ENCODE measurements at regions not wholly inside any gene's neighbourhood (a gene's known extent, or its start where the extent isn't known, plus 50 kb on each side); places are given as distances from the start of the nearest gene placed in this dataset.

GRCh38 chr11:119885067-119885466 is 156.1 kb upstream of the NECTIN1 start:
- no peak for DNase-seq (ENCODE audit: low spot score)

DNA sequence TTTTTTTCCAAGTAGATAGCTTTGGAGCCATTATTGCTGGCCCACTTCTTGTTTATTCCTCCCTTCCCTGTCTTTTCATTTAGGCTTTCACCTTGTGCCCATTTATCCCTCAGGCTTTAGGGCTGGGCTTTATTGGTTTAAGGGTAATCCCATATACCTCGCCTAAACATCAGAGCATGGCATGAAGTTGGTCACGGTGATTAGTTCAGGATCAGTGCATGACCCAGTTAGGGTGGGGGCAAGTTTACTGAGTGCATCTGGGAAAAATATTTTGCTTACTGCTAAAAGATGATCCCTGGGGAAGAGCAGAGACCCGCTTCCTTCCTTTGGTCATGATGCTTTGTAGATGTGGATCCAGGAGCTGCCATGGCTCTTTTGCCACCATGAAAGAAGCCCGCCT is 153.3 kb upstream of the NECTIN1 start:
- no peak for DNase-seq (ENCODE audit: low spot score)

DNA sequence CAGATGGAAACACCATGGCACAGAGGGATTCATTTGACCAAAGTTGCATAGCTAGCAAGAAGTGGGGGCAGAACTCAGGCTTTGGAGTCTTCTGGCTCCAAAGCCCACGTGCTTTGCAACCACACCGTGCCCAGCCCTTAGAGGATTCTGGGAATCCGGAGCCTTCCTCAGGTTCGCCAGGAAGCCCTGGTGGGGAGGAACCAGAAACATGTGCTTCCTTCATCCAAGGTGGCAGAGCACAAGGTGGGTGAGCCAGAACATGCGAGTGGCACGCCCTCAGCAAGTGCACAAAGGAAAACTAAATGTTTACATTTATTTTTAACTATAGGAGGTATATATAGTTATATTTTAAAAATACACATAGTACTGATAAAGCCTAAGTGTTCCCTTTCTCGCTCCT is 151.9 kb upstream of the NECTIN1 start:
- no peak for DNase-seq (ENCODE audit: low spot score)

- no peak for DNase-seq (ENCODE audit: low spot score)
Measured at GRCh38 chr11:119880143-119880542, 151.1 kb upstream of the NECTIN1 start.

- no peak for DNase-seq (ENCODE audit: low spot score)
Measured at GRCh38 chr11:119878990-119879389, 150.0 kb upstream of the NECTIN1 start.

GRCh38 chr11:119876841-119877240 is 147.8 kb upstream of the NECTIN1 start:
- DNase-seq (ENCODE audit: low spot score): no peak

- DNase-seq (ENCODE audit: low spot score): no peak
Measured at GRCh38 chr11:119875841-119876600, 147.0 kb upstream of the NECTIN1 start.

DNA sequence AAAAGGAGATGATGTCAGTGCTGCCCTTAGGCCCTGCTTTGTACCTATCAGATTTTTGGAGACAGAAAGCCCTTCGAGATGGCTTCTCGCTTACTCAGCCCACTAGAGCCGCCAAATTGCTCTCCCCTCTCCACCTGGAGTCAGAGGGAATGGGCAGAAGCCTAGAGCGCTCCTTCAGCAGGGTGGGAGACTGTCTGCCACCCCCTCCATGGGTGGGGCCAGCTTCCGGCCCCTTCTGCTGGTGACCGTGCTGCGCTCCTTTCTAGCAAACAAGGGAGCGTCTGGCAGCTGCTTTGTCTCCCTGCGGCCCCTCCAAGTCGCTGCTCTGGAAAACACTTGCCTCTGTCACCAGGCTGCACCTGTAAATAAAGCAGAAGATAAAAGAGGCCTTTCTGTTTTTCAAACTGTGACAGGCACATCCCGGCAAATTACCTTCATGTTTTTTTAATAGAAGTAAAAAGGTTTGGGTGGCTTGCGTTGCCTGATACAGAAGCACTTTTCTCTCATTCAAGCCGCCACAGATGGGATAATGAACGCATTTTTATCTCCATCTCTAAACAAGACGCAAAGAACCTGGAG is 145.7 kb upstream of the NECTIN1 start:
- DNase-seq (ENCODE audit: low spot score): no peak

DNA sequence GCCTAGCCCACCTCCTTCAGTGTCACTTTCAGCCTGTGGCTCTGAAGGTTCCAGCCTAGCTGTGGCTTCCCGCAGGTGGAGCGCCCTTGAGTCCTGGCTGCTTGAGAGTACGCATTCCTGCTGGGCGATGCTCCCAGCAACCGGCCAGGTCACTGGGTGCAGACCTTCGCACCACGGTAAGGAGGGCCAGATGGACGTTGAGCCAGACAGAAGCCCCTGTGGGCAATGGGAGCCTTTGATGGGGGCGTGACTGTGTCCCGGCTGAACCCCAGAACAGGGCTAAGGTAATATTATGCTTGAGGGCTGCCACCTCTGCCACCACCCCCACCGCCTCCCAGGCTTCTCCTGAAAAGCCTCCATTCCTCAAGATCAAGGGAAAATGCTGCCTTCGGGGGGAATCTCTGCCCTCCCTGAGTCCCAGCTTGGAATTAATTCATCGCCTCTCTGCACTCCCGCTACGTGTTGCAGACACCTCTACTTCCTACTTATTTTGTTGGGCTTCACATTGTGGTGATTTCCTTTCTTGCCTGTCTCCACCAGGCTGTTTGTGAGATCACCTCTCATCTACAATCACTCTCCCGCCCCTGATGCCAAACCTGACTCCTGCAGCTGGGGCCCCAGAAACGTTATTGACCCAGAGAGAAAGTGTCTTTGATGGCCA is 144.9 kb upstream of the NECTIN1 start:
- DNase-seq (ENCODE audit: low spot score): no peak

DNA sequence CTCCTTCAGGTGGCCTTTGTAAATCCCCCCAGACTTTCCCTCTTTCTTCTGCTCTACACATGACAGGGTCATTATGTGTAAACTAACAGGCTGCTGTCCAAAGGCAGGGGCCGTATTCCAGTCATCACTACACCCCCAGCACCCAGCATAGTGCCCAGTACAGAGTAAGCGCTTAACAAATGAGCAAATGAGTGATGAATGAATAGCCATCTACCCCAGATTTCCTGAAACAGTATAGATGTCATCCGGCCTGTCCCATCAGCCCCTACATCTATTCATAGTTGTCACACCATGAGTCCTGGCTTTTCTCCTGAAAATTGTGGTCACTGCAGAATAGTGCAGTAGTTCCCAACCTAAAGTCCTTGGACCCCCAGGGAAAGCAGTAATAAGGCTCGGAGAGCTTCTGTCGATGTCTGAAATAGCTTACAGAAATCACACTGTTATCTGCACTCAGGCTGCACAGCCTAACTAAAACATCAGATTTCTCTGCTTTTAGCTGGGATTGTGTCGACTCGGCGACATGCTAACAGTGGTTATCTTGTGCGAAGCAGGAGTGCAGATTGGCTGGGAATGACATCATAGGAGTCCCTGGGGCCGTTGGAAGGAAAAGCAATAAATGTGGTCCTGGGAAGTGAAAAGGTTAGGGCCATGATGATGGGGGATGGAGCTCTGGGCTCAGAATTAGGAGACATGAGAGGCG is 143.8 kb upstream of the NECTIN1 start:
- no peak for DNase-seq (ENCODE audit: low spot score)

- peak; percentile 4 for DNase-seq (ENCODE audit: low spot score)
Measured at GRCh38 chr11:119865661-119866156, 136.7 kb upstream of the NECTIN1 start.

GRCh38 chr11:119864836-119865235 is 135.8 kb upstream of the NECTIN1 start:
- DNase-seq (ENCODE audit: low spot score): no peak

DNA sequence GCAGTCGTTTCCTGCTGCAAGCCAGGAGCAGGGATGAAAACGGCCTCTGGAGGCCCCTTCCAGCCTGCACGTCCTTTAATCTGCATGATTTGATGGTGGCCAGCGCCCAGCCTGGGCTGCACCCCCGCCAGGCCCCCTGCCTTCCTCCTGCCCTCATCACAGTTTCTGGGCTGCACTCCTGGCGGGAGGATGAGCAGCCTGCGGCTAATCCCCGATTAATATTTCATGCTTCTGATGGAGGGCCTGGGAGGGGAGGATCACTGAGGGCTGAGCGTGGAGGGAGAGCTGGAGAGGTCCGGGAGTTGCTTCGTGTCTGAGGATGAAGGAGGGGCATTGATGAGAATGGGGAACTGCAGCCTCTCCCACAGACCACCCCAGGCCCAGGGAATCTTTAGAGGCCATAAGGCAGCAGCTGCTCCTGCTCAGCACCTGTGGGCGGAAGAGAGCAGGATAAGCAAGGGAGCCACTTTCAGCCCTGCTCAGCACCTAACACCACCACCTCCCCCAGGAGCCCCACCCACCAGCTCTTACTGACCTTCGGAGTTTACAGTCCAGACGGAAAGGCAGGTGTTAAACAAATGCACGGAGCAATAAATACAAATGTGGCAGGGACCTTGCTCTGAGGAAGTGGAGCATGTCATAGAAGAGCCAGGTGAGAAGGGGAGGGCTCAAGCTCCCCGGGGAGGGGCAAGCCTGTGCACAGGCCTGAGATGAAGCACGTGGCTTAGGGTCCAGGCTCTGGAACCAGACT is 135.0 kb upstream of the NECTIN1 start:
- DNase-seq (ENCODE audit: low spot score): no peak

DNA sequence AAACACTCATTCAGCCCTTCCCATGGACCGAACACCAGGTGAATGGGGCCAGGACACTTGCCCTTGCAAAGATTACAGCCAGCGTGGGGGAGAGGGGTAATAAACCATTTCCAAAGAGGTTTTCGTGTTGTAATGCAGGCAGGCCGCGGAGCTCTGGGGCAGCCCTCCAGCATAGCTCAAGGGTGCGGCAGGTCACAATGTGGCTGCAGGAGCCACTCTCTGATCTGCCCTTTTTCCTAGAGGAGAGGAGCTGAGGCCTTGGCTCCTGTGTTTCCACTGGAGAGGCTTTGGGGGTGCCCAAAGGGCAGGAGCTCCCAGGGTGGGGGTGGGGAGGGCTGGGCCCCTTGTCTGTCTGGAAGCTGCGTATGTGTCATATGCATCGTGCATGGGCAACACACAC is 134.2 kb upstream of the NECTIN1 start:
- no peak for DNase-seq (ENCODE audit: low spot score)

- DNase-seq (ENCODE audit: low spot score): no peak
Measured at GRCh38 chr11:119861160-119861559, 132.2 kb upstream of the NECTIN1 start.

DNA sequence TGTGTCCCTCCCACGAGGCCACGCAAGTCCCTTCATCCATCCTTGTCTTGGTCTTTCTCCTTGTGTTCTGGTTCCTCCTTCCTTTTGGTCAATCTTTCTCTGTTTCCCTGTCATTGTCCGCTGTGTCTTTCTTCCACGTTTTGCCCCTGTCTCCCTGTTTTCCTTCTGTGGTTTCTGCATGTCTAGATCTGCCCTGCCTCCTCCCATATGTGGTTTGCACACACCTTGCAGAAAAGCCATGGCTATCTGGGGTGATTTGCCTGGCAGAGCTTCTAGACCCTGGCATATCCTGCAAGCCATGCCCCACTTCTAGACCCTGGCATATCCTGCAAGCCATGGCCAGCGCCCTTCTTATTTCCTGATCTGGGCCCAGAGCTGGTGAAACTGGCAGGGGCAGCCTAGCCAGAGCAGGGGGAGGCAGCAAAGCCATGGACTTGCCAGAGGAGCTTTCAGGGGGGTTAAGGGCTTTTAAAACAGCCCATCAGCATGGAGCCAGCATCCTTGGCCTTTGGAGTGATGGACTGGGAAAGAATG is 131.6 kb upstream of the NECTIN1 start:
- no peak for DNase-seq (ENCODE audit: low spot score)

- no peak for DNase-seq (ENCODE audit: low spot score)
Measured at GRCh38 chr11:119859684-119860083, 130.7 kb upstream of the NECTIN1 start.

DNA sequence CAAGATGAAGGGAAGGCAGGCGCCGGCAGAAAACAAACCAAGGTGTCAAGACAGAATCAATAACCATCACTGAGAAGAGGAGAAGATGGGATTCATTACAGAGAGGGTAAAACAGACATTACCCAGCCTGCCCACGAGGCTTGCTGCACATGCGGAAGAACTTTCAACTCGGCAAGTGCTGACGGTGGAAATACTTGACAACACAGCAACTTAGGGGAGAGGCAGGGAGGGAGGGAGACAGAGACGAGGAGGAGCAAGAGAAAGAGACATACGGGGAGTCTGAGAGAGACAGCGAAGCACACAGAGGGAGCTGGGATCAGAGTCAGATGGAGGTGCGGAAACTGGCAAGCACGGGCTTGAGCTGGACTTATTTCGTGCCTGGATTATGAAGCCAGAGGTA is 129.3 kb upstream of the NECTIN1 start:
- DNase-seq (ENCODE audit: low spot score): no peak

DNA sequence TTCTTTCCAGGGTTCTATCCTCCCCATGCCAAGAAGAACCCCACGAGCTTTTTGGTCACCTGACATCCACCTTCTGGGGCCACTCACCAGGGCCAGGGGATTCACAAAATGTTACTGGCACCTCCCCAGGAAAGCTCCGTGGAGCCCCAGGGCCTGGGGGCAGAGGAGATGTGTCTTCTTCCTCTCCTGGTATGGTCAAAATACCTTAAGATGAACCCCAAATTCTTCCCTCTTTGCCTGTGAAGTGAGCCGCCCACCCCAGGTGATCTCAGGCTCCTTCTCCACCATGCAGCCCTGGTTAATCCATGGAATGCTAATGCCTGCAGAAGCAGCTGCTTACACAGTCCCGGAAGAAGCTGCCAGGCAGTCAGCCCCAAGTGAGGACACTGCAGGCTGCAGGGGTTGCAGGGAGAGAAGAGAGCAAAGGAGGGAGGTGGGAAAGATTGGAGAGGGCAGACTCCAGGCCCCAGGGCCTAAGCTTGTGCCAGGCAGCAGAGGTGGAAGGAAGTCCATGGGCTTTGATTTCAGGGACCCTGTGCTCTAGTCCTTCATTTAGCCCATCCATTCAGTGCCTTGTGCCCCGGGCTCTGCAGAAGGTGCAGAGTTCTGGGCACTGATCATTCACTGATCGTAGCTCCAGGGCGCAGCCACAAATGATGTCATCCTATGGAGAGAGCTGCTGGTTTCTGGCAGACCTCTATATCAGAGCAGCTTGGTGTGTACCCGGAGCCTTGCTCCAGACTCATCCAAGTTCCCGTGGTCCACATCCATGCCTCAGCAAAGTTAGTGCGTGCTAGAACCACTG is 127.9 kb upstream of the NECTIN1 start:
- DNase-seq (ENCODE audit: low spot score): no peak

DNA sequence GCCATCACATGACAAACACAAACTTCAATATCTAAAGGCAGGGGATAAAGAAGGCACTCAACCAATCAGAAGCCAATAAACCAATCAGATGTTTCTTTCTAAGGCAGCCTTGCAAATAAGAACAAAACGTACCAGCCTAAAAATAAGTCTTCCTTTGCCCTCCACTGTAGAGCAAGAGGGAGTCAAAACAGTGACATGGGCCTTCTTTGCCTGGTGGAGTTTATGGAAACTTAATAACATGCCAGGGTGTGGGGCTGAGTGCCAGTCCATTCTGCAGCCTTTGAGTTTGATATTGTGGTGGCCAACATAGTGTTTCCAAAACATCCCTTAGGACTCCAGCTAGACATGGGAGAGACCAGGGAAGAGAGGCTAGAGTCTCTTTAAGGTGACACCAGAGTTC is 126.1 kb upstream of the NECTIN1 start:
- DNase-seq (ENCODE audit: low spot score): no peak

- no peak for DNase-seq (ENCODE audit: low spot score)
Measured at GRCh38 chr11:119854521-119854920, 125.5 kb upstream of the NECTIN1 start.

All from RKO (cell line).